Thymus (tissue), 11 donors: ENCODE measurements at regions not wholly inside any gene's neighbourhood (a gene's known extent, or its start where the extent isn't known, plus 50 kb on each side); places are given as distances from the start of the nearest gene placed in this dataset.
"Not testable (repeated sequence)": the region's sequence is repeated elsewhere in the genome, so short reads cannot be mapped to it uniquely, and the experiment has no call there.

Experiments used
- DNase-seq, 9 donors: peaks; one replicate each; pipeline ENCODE4 v3.0.0-alpha.2; 2013; ENCODE audit warnings: low spot score in 9 of 9, low read depth in 6 of 9, missing footprints in 1 of 9
- H3K27ac ChIP-seq, 2 donors: one replicate each; pipeline ENCODE4 v1.5.1; 2013; ENCODE audit warnings: control low read depth in 1 of 2, low read depth in 1 of 2, low read length in 1 of 2, mild to moderate bottlenecking in 1 of 2, moderate library complexity in 1 of 2
- H3K27me3 ChIP-seq, 2 donors: one replicate each; pipeline ENCODE4 v1.5.1; 2013; ENCODE audit warnings: low read length in 1 of 2; ENCODE audit not compliant: control insufficient read depth in 2 of 2, insufficient read depth in 1 of 2
- H3K36me3 ChIP-seq, 2 donors: one replicate each; pipeline ENCODE4 v1.5.1; 2013; ENCODE audit warnings: low read length in 1 of 2, mild to moderate bottlenecking in 1 of 2, moderate library complexity in 1 of 2; ENCODE audit not compliant: control insufficient read depth in 2 of 2, insufficient read depth in 2 of 2
- H3K4me1 ChIP-seq, 2 donors: one replicate each; pipeline ENCODE4 v1.5.1; 2013; ENCODE audit warnings: low read length in 2 of 2; ENCODE audit not compliant: control insufficient read depth in 2 of 2, insufficient read depth in 2 of 2
- H3K4me3 ChIP-seq, 2 donors: one replicate each; pipeline ENCODE4 v1.5.1; 2013; ENCODE audit warnings: low read length in 2 of 2, control low read depth in 1 of 2, mild to moderate bottlenecking in 1 of 2
- H3K9me3 ChIP-seq, 2 donors: one replicate each; pipeline ENCODE4 v1.5.1; 2013; ENCODE audit warnings: low read length in 1 of 2, mild to moderate bottlenecking in 1 of 2; ENCODE audit not compliant: control insufficient read depth in 2 of 2, insufficient read depth in 1 of 2
- WGBS: extraction: QIAGEN DNeasy Blood & Tissue Kit; methylation state at CpG from one replicate; pipeline ENCODE4 v1.1.7; 2013; 5-methylcytosine and 5-hydroxymethylcytosine counted together
- donor health status: healthy.

DNA sequence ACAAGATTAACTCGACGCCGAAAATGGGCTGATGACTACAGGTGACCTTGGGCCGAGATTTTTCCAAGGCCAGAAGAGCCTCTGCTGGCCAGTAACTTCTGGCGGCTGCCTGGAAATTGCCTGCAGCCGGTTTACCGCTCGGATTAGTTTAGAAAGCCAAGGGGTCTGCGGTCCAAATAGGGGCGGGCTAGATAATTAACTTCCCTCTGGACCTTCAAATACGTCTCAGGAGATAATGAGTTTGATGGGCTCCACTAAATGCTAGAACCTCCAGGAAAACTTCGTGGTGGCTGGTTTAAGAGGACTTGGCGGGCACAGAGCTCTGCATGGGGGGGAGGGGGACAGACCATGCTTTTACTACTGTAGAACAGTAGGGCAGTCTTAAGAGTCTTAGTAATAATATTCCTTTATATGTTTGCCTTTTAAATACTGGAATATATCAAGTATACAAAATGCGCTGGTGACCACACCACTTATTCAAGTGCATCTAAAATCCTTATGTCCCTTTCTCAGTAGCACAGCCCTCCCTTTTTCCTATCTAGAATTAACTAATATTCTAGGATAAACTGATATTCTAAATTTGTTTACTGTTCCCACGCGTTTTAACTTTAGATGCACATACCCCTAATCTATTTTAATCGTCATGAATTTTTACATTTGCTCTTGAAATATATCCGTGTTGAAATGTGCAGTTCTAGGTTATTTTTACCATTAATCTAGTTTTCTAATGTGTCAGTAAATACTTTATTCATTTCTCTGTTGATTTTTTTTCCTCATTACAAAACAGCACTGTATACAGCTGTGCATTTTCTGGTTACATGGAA lies 107.5 kb upstream of the PRSS16 start:
- WGBS, result 4% methylated on average over 18 of the region's 18 CpGs
- Histone ChIP-seq H3K27me3 (no peaks in the 10 kb centered on the region), H3K27ac (peak overlapping the region; percentile 67 to 92), H3K9me3 (peaks cover 0 to 3% of the 10 kb centered on the region in 2 donors), H3K4me1 (peaks cover 16 to 41% of the 10 kb centered on the region in 2 donors), H3K36me3 (peaks cover 0 to 7% of the 10 kb centered on the region in 2 donors), H3K4me3 (peak overlapping the region; percentile 43 to 72)
- peak in 2 of 9 donors; percentile 44 to 63 for DNase-seq

DNA sequence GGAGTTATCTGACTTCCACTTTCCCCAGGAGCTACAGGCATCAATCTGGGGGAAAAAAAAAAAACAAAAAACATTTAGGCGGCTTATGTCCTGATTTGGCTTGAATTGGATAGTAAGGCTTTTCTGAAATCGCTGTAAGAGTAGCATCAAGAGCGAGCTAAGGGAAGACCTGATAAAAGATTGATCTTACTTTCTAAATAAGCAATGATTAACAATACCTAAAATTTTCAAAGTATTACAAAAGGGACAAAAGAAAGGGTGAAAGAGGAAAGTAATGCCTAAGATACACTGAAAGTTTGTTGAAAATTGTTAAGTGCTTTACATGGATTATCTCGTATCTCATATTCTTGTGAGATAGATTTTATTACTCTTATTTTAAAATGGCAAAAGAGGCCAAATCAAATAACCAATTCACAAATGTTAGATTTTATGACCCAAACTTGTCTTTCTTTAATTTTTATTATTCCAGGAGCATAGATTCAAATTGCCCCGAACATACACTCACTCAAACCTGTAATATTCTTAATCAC lies 106.4 kb upstream of the PRSS16 start:
- Histone ChIP-seq H3K9me3 (peaks cover 0 to 3% of the 10 kb centered on the region in 2 donors), H3K4me1 (peaks cover 16 to 39% of the 10 kb centered on the region in 2 donors), H3K27me3 (no peaks in the 10 kb centered on the region), H3K4me3 (peak overlapping the region in 1 of 2 donors; percentile 20), H3K36me3 (peaks cover 0 to 7% of the 10 kb centered on the region in 2 donors), H3K27ac (peak overlapping the region in 1 of 2 donors; percentile 67)
- DNase-seq, result peak in 1 of 9 donors; percentile 41
- 71% methylated on average over 5 of the region's 5 CpGs for WGBS

DNA sequence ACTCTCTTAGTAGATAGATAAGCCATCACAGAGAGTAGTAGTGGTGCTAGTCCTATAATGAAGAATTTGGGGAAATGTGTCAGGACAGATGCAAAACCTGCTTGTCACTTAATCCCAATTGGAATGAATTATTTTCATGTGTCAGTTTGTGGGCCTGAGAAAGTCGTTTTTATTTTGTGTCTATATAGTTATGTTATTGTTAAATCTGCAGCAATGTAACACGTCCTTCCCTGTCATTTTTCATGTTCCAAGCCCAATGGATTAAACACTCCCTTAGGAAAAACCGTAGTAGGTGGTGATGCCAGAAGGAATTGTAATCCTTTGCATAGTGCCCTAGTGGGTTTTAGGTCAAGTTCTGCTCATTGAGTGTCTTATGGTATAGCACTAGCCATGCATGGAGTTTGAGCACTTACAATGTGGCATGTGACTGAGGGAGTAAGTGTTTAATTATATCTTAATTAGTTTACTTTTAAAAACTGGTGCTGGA lies 105.9 kb upstream of the PRSS16 start:
- peaks cover 0 to 3% of the 10 kb centered on the region in 2 donors for H3K9me3 ChIP-seq
- H3K4me1 ChIP-seq, result peaks cover 16 to 39% of the 10 kb centered on the region in 2 donors
- peak overlapping the region in 1 of 2 donors; percentile 67 for H3K27ac ChIP-seq
- WGBS, result 64% methylated on average over 3 of the region's 3 CpGs
- no peak overlapping the region for H3K4me3 ChIP-seq
- H3K27me3 ChIP-seq, result no peaks in the 10 kb centered on the region
- peaks cover 0 to 7% of the 10 kb centered on the region in 2 donors for H3K36me3 ChIP-seq
- DNase-seq, result peak in 1 of 9 donors; percentile 39

DNA sequence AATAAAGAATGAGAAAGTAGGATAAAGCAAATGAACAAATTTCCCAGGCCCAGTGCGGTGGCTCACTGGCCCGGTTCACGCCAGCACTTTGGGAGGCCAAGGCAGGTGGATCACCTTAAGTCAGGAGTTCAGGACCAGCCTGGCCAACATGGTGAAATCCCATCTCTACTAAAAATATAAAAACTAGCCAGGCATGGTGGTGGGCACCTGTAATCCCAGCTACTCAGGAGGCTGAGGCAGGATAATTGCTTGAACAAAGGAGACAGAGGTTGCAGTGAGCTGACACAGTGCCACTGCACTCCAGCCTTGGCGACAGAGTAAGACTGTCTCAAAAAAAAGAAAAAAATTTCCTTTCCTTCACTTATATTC lies 104.5 kb upstream of the PRSS16 start:
- not testable (repeated sequence) for H3K9me3 ChIP-seq, H3K4me3 ChIP-seq, DNase-seq, H3K36me3 ChIP-seq, H3K27me3 ChIP-seq
- 97% methylated on average over 4 of the region's 4 CpGs for WGBS
- Histone ChIP-seq H3K27ac (peak overlapping the region in 1 of 2 donors; percentile 79), H3K4me1 (peaks cover 16 to 45% of the 10 kb centered on the region in 2 donors)

DNA sequence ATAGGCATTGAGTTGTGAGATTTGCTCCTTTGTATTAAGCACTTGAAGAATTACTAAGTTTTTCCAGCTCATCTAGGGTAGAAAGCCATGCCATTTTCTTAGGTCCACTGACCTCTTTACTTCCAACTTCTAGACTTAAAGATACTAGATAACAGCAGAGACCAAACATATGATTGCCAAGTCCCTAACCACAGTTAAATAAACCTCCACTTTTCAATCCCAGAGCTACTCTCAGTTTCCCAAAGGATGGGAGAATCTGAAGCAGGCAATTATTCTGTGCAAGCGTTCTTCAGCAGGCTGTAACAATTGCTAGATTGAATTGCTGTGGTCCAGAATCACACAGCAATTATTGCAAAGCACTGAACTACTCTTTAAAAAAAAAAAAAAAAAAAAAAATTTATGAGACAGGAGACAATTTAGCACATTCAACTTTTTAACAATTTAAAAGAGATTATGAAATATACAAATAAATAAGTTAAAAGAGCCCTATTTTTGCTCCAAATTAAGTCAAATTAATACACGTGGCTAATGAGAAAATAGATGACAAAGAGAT lies 104.0 kb upstream of the PRSS16 start:
- H3K27me3 ChIP-seq, result no peaks in the 10 kb centered on the region
- 88% methylated on average over 2 of the region's 2 CpGs for WGBS
- H3K36me3 ChIP-seq, result peaks cover 0 to 7% of the 10 kb centered on the region in 2 donors
- peak overlapping the region in 1 of 2 donors; percentile 100 for H3K27ac ChIP-seq
- H3K9me3 ChIP-seq, result peaks cover 0 to 3% of the 10 kb centered on the region in 2 donors
- peak overlapping the region in 1 of 2 donors; percentile 75 for H3K4me3 ChIP-seq
- peak in 1 of 9 donors; percentile 36 for DNase-seq
- H3K4me1 ChIP-seq, result peaks cover 16 to 39% of the 10 kb centered on the region in 2 donors

DNA sequence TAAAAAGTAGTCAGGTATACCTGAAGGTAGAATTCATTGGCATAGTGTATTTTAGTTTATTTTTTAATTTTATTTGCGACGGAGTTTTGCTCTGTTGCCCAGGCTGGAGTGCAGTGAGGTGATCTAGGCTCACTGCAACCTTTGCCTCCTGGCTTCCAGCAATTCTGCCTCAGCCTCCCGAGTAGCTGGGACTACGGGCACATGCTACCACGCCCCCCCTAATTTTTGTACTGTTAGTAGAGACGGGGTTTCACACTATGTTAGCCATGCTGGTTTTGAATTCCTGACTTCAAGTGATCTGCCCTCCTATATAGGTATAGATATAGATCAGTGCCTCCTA lies 102.8 kb upstream of the PRSS16 start:
- H3K4me3 ChIP-seq, result peak overlapping the region; percentile 75 to 89

DNA sequence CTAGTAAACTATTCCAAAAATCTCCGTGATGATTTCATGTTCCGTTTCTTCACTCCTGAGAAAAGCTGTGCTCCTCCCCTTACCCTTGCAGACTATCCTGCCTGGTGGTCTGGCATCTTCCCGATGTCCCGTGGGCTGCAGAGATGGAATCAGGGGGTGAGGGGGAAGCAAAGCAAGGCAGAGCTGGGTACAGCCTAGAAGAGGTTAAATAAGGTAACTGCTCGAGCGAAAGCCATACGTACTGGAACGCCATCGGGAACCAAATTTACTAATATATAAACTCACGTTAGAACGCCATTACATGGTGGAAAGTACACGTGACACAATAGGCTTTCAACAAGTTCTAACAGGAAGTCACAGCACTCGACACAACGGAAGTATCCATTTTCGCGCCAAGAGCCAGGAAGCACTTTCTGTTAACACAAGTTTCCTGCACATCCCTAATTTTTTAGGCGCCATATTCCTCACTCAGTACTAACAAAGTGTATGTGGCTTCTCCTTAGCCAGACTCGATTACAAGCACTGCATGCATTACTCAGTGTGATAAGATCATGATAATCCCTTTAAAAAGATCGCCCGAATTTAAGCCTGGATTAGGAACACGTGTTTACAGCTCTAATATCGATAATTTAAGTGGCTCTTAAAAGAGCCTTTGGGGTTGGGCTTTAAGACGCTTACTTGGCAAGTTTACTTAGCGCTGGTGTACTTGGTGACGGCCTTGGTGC lies 101.6 kb upstream of the PRSS16 start:
- peak overlapping the region; percentile 99 to 100 for H3K27ac ChIP-seq
- DNase-seq, result peak in 6 of 9 donors; percentile 84 to 96 (median 90)
- H3K36me3 ChIP-seq, result peaks cover 0 to 7% of the 10 kb centered on the region in 2 donors
- peaks cover 13 to 38% of the 10 kb centered on the region in 2 donors for H3K4me1 ChIP-seq
- no peaks in the 10 kb centered on the region for H3K9me3 ChIP-seq
- WGBS, result under 1% methylated on average over 25 of the region's 25 CpGs
- no peaks in the 10 kb centered on the region for H3K27me3 ChIP-seq
- H3K4me3 ChIP-seq, result peak overlapping the region; percentile 75 to 89

More for the DNA sequence above, 102.8 kb upstream of the PRSS16 start:
- H3K9me3 ChIP-seq, result no peaks in the 10 kb centered on the region
- H3K27me3 ChIP-seq, result no peaks in the 10 kb centered on the region
- H3K4me1 ChIP-seq, result peaks cover 14 to 43% of the 10 kb centered on the region in 2 donors
- peaks cover 0 to 7% of the 10 kb centered on the region in 2 donors for H3K36me3 ChIP-seq
- WGBS, result 19% methylated on average over 6 of the region's 6 CpGs
- peak overlapping the region; percentile 77 to 100 for H3K27ac ChIP-seq
- no peak for DNase-seq

DNA sequence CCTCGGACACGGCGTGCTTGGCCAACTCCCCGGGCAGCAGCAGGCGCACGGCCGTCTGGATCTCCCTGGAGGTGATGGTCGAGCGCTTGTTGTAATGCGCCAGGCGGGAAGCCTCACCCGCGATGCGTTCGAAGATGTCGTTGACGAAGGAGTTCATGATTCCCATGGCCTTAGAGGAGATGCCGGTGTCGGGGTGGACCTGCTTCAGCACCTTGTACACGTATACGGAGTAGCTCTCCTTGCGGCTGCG lies 101.1 kb upstream of the PRSS16 start:
- DNase-seq, H3K27me3 ChIP-seq, H3K9me3 ChIP-seq, H3K36me3 ChIP-seq: not testable (repeated sequence)
- Histone ChIP-seq H3K4me1 (peaks cover 11 to 37% of the 10 kb centered on the region in 2 donors), H3K27ac (peak overlapping the region; percentile 99 to 100), H3K4me3 (peak overlapping the region; percentile 75 to 89)
- 6% methylated on average over 23 of the region's 23 CpGs for WGBS
